DMS53 treated with DMSO at 0.1 percent for 48 hours (cell line): ENCODE measurements at regions not wholly inside any gene's neighbourhood (a gene's known extent, or its start where the extent isn't known, plus 50 kb on each side); places are given as distances from the start of the nearest gene placed in this dataset.
"Not testable (repeated sequence)": the region's sequence is repeated elsewhere in the genome, so short reads cannot be mapped to it uniquely, and the experiment has no call there.

Experiments
- DNase-seq: peaks from one replicate; lab custom pipeline; 2025; ENCODE audit not compliant: unreplicated experiment; lab: John Stamatoyannopoulos, UW

GRCh38 chr2:3039188-3040065 is 338.2 kb downstream of the EIPR1 start:
- DNase-seq = no peak

- no peak for DNase-seq
These were observed 339.0 kb downstream of the EIPR1 start for GRCh38 chr2:3038636-3039035.

DNA sequence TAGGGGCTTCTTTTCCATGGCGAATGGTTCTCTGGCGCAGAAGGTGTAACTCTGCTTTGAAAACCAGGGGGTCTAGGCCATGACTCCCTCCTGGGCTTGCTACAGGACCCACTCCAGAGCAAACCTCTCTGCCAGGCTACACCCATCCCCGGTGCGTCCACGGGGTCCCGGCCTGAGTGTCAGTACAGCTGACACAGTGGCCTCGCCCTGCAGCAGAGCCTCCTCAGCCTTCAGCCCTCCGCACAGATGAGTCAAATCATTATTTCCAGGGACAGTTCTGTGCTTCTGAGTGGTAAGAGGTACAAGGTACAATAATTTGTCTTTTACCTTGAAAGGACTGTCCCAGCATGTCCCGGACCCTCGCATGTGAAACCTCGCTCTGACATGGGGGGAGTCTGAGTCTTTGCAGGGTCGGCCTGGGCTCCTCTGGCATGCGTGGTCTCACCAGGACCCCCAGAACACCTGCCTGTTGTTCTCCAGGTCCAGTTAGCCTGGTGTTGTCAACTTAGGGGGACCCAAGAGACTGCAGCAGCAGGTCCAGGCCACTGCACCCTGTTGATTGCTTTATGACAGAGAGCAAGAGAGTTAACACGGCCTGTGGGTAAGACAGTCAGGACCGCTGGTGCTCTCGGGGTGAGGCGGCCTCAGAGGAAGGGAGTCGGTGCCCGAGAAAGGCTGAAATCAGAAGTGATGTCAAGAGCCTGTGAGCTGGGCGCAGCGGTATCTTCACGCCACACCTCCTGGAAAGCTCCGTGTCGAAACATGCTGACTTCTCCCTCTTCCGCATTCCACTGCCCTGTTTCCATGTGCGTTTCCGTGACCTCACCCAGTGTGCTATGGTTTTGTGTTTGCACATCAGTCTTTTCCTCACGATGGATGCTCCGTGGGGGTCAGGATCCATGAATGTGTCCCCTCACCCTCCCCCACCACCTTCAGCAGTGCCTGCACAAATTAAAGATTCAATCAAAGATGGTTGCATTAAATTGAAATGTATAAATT is 340.1 kb downstream of the EIPR1 start:
- no peak for DNase-seq

GRCh38 chr2:3036432-3037125 is 341.0 kb downstream of the EIPR1 start:
- DNase-seq = no peak

- DNase-seq = no peak
These were observed 342.1 kb downstream of the EIPR1 start for GRCh38 chr2:3035385-3036050.

DNA sequence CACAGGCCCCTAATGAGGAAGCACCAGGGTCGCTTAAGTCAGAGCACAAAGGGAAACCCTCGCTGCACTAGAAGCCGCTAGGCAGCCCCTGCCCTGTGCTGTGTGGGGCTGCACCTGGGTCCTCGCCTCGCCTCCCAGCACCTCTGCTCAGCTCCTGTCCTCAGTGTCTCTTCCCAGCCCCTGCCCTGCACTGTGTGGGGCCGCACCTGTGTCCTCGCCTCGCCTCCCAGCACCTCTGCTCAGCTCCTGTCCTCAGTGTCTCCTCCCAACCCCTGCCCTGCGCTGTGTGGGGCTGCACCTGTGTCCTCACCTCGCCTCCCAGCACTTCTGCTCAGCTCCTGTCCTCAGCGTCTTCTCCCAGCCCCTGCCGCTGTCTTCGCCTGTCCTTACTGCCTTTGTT is 342.8 kb downstream of the EIPR1 start:
- DNase-seq = no peak

- no peak for DNase-seq
These were observed 343.2 kb downstream of the EIPR1 start for GRCh38 chr2:3034396-3034795.

- DNase-seq = no peak
These were observed 344.3 kb downstream of the EIPR1 start for GRCh38 chr2:3033315-3033714.

GRCh38 chr2:3030791-3031190 is 346.8 kb downstream of the EIPR1 start:
- not testable (repeated sequence) for DNase-seq

- DNase-seq = no peak
These were observed 351.6 kb downstream of the EIPR1 start for GRCh38 chr2:3025984-3026383.

GRCh38 chr2:3025261-3025660 is 352.4 kb downstream of the EIPR1 start:
- no peak for DNase-seq

DNA sequence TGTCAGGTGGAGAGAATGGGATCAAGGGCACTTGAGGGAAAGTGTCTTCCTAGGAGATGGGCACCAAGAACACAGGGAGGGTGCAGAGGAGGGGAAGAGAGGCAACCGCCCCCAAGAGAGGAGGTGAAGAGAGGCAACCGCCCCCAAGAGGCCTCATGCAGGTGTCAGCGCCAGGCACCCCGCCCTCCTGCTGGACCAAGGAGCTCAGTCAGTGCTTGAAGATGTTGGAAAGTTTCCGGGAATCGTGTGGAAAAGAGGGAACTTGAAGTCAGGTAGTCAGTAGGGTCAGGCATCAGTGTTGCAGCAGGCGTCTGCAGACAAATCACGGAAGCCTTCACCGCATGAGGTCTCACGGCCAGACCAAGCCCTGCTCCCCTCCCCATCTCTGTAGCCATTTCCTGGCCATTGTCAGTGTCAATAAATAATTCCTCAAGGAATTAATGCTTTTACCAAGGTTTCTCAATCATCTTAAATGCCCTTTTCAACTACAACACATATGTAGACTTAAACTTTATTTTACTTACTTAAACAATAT is 353.1 kb downstream of the EIPR1 start:
- DNase-seq = no peak

DNA sequence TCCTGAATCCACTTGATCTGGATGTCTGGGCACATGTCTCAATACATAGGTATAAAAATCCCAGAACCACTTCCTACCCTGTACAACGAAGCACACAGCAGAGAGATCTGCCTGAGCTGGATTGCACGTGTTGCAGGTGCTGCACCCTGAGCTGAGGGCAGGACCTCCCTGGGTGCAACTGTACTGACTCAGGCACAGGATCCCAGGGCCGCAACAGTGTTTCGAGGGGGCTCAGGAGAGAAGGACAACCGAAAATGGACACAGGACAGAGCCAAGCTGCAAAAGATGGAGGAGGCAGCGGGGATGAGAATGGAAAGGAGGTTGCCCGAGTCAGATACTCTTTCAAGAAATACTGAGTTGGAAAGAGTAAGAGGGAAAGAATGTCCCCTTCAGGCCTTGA is 354.1 kb downstream of the EIPR1 start:
- DNase-seq = no peak

DNA sequence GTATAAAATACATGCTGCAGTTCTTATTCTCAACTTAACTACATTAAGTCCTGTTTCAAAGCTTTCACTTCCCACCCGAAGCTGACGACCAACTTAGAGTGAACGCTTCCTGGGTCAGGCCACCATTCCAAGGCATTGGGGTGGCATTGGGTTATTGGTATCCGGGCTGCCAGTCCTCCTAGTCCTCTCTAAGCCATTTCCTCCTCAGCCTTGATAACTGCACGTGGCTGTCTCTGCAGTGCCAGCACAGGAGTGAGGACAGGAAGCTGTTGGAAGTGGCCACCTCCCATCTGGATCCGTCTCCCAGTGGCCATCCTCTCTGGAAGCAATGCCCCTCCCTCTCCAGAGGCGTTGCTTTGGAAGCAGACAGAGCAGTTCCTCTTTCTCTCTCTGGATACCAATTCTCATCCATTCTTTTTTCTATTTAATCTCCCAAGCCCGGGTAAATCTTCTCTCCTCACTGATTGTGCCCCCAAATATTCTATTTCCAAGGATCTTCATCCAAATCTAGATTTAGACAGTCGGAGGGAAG is 354.7 kb downstream of the EIPR1 start:
- DNase-seq = no peak

- no peak for DNase-seq
These were observed 355.9 kb downstream of the EIPR1 start for GRCh38 chr2:3021720-3022119.

DNA sequence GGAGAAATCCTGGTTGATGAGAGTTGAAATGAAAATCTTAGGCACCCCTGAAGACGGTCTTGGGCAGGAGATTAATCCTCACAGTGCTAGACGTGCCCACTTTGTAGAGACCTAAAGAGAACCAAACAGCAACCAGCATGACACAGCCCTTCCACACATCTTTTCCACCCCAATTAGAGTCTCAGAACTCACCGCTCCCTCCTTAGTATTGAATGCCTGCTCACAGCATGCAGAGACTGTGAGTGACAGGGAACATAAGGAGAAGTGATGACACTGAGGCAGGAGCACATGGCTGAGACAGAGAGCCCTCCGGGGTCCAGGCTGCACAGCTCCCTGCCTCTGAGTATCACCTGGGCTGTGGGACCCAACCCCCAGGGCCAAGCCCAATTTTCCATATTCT is 367.6 kb downstream of the EIPR1 start:
- DNase-seq = no peak

DNA sequence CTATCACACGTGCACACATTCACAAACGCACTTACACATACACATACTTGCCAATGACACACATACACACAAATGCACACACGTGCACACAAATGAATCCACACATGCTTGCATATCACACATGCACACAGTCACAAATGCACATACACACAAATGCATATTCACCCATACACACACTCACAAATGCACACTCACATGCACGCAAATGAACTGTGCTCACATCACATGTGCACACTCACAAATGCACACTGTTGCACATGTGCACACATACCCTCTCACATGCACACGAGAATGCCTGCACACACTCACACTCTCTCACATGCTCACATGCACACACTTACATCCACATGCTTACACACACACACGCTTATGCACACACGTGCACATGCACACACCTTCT is 368.1 kb downstream of the EIPR1 start:
- no peak for DNase-seq

DNA sequence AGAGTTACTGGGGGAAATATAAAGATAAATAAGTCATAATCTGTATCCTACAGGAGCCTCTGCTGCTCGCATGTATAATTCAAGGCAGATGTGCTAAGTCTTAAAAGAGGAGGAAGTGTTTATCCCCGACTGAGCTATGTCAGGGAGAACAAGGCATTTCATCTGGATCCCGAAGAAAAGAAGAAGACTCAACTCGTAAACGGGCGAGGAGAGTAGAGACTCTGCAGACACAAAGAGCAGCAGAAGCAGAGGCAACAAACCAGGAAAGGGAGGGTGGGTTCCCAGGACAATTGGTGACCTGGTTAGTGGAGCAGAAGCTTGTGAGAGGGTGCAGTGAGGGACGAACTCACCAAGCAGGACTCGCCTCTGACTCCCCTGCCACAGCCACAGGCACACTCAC is 368.6 kb downstream of the EIPR1 start:
- DNase-seq = no peak

- no peak for DNase-seq
These were observed 369.1 kb downstream of the EIPR1 start for GRCh38 chr2:3008561-3008960.

DNA sequence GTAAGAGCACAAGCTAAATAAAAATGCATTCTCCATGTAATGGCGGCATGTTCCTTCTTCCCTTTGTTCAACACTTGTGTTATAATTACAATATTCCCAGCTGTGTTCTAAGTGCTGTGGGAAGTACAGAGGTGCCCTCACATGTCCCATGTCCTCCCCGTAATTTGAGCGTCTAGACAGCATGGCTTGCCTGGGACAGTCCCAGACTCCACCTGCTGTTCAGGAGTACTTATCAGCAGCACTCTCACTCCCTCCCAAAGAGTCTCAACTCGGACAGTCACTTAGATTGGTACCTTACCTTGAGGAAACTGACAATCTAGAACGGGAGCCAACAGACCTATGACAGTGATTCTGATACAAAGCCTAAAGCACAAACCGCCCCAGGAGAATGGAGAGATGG is 370.5 kb downstream of the EIPR1 start:
- DNase-seq = no peak
